ENCODE measurements at regions not wholly inside any gene's neighbourhood (a gene's known extent, or its start where the extent isn't known, plus 50 kb on each side); places are given as distances from the start of the nearest gene placed in this dataset.

- no peaks in the 10 kb centered on the region for H3K36me3 ChIP-seq (ENCODE audit: insufficient read depth)
- TF ChIP-seq, protein P1, sequence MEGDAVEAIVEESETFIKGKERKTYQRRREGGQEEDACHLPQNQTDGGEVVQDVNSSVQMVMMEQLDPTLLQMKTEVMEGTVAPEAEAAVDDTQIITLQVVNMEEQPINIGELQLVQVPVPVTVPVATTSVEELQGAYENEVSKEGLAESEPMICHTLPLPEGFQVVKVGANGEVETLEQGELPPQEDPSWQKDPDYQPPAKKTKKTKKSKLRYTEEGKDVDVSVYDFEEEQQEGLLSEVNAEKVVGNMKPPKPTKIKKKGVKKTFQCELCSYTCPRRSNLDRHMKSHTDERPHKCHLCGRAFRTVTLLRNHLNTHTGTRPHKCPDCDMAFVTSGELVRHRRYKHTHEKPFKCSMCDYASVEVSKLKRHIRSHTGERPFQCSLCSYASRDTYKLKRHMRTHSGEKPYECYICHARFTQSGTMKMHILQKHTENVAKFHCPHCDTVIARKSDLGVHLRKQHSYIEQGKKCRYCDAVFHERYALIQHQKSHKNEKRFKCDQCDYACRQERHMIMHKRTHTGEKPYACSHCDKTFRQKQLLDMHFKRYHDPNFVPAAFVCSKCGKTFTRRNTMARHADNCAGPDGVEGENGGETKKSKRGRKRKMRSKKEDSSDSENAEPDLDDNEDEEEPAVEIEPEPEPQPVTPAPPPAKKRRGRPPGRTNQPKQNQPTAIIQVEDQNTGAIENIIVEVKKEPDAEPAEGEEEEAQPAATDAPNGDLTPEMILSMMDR (conservative IDR thresholded peaks at IDR 0.05; ENCODE audit: low read depth, low read length) = no peak
- H2AFZ ChIP-seq (ENCODE audit: low read depth) = no peak overlapping the region
- H3K27ac ChIP-seq = no peak overlapping the region
- H3K4me3 ChIP-seq (IDR thresholded peaks at IDR 0.05; ENCODE audit: insufficient read depth, low read depth, low read length) = no peak overlapping the region
- no peak overlapping the region for H3K4me2 ChIP-seq
- H3K4me1 ChIP-seq (ENCODE audit: low read depth, poor library complexity, severe bottlenecking) = peaks cover 8% of the 10 kb centered on the region
- no peaks in the 10 kb centered on the region for H4K20me1 ChIP-seq (ENCODE audit: insufficient read depth)
- H3K79me2 ChIP-seq (ENCODE audit: insufficient read depth, low read depth) = no peaks in the 10 kb centered on the region
- no peak overlapping the region for H3K9ac ChIP-seq
- H3K27me3 ChIP-seq (ENCODE audit: insufficient read depth, low read depth) = no peaks in the 10 kb centered on the region
These were observed 194.0 kb upstream of the IRX1 start for GRCh38 chr5:3401635-3402034.

DNA sequence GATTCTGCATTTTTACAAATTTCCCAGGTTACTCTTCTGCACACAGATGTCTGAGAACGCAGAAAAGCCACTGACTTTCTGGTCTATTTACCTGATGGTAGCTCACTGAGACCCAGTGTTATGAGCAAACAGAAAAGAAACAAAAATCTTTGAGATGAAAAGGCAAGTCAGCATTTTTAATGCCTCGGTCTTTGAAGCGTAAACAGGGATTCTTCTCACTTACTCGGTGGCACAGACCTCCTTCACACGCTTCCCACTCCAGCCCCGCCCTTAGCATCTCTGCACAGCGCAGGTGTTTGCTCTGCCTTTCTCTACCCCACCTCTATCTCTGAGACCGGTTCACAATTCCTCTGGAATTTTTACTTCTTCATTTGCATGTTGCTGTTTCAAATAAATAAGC, 195.0 kb upstream of the IRX1 start:
- Histone ChIP-seq H3K9ac (no peak overlapping the region), H3K27ac (no peak overlapping the region), H3K4me3 (IDR thresholded peaks at IDR 0.05; ENCODE audit: insufficient read depth, low read depth, low read length) (no peak overlapping the region), H2AFZ (ENCODE audit: low read depth) (no peak overlapping the region), H3K27me3 (ENCODE audit: insufficient read depth, low read depth) (no peaks in the 10 kb centered on the region), H3K4me2 (no peak overlapping the region), H3K4me1 (ENCODE audit: low read depth, poor library complexity, severe bottlenecking) (peaks cover 18% of the 10 kb centered on the region), H3K79me2 (ENCODE audit: insufficient read depth, low read depth) (no peaks in the 10 kb centered on the region), H4K20me1 (ENCODE audit: insufficient read depth) (no peaks in the 10 kb centered on the region), H3K36me3 (ENCODE audit: insufficient read depth) (no peaks in the 10 kb centered on the region)
- TF ChIP-seq, protein P1 (conservative IDR thresholded peaks at IDR 0.05; ENCODE audit: low read depth, low read length) = no peak

GRCh38 chr5:3394891-3395599, 200.6 kb upstream of the IRX1 start:
- peak overlapping the region; percentile 90 for H3K27ac ChIP-seq
- no peaks in the 10 kb centered on the region for H3K27me3 ChIP-seq (ENCODE audit: insufficient read depth, low read depth)
- H3K36me3 ChIP-seq (ENCODE audit: insufficient read depth) = no peaks in the 10 kb centered on the region
- H3K9ac ChIP-seq = peak overlapping the region; percentile 50; the same call in 1 of the 2 replicates
- no peaks in the 10 kb centered on the region for H3K79me2 ChIP-seq (ENCODE audit: insufficient read depth, low read depth)
- H2AFZ ChIP-seq (ENCODE audit: low read depth) = peak overlapping the region; percentile 81
- peaks cover 43% of the 10 kb centered on the region for H3K4me1 ChIP-seq (ENCODE audit: low read depth, poor library complexity, severe bottlenecking)
- TF ChIP-seq, protein P1 (conservative IDR thresholded peaks at IDR 0.05; ENCODE audit: low read depth, low read length) = no peak
- no peaks in the 10 kb centered on the region for H4K20me1 ChIP-seq (ENCODE audit: insufficient read depth)
- H3K4me3 ChIP-seq (IDR thresholded peaks at IDR 0.05; ENCODE audit: insufficient read depth, low read depth, low read length) = no peak overlapping the region
- peak overlapping the region; percentile 80 for H3K4me2 ChIP-seq

DNA sequence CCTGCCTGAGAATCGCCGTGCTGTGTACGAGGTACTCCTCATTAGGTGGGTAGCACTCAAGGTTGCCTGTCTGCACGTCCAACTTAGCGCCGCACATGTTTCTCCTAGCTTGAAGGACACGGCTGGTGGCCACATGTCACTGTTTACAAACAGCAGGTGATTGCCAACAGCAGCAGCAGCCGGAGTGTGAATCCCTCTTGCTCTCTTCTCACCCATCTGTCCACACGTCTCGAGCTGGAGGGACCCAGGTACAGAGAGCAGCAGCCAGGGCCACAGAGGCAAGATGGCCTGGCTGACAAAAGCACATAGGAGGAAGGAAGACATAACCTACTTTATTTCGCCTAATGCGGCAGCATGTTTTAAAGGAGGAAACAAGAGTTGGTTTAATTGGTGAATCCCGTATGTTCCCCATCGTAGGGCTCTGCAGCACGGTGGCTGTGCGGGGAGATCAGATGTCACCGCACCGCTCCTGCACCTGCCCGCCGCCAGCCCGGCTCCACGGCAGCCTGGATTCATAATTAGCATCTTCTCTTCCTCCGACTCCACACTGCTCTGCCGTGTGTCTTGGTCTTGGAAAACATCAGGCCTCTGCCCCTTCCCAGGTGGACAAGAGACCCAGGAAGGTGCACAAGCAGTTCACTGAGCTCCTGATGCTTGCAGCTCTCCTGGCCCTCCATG, 201.6 kb upstream of the IRX1 start:
- H3K9ac ChIP-seq = peak overlapping the region; percentile 50; the same call in 1 of the 2 replicates
- no peak overlapping the region for H3K4me3 ChIP-seq (IDR thresholded peaks at IDR 0.05; ENCODE audit: insufficient read depth, low read depth, low read length)
- H3K27me3 ChIP-seq (ENCODE audit: insufficient read depth, low read depth) = no peaks in the 10 kb centered on the region
- H4K20me1 ChIP-seq (ENCODE audit: insufficient read depth) = no peaks in the 10 kb centered on the region
- peak overlapping the region; percentile 80 for H3K4me2 ChIP-seq
- H3K4me1 ChIP-seq (ENCODE audit: low read depth, poor library complexity, severe bottlenecking) = peaks cover 43% of the 10 kb centered on the region
- no peaks in the 10 kb centered on the region for H3K36me3 ChIP-seq (ENCODE audit: insufficient read depth)
- peak overlapping the region; percentile 90; the same call in 1 of the 2 replicates for H3K27ac ChIP-seq
- no peaks in the 10 kb centered on the region for H3K79me2 ChIP-seq (ENCODE audit: insufficient read depth, low read depth)
- TF ChIP-seq, protein P1 (conservative IDR thresholded peaks at IDR 0.05; ENCODE audit: low read depth, low read length) = no peak
- H2AFZ ChIP-seq (ENCODE audit: low read depth) = peak overlapping the region; percentile 81

Data from KMS-11 (cell line).